HEK293 (cell line): ENCODE measurements at regions not wholly inside any gene's neighbourhood (a gene's known extent, or its start where the extent isn't known, plus 50 kb on each side); places are given as distances from the start of the nearest gene placed in this dataset.

Experiments
- CTCF ChIA-PET: fragments of 350-600 bp; formaldehyde crosslinking; extraction: SDS; loops from one replicate; lab custom pipeline; 2021; ENCODE audit warnings: antibody characterized with exemption; lab: Yijun Ruan, JAX
- POLR2A ChIA-PET: fragments of 300-600 bp; formaldehyde crosslinking; extraction: SDS; loops from one replicate; lab custom pipeline; 2020; ENCODE audit warnings: antibody characterized with exemption, inconsistent platforms; lab: Yijun Ruan, JAX
- H3K27ac ChIP-seq: fragments of 200-500 bp; sonication (Bioruptor generic); 2 replicates; pipeline ENCODE4 v1.5.1; 2014; ENCODE audit warnings: low read depth, low read length, control low read depth, inconsistent platforms; ENCODE audit errors: extremely low read depth
- H3K36me3 ChIP-seq, 2 experiments: fragments of 200-500 bp in 1 of 2; sonication (Bioruptor generic) in 1 of 2; 1 replicate in 1 of 2; 2 replicates in 1 of 2; pipeline ENCODE4 v1.5.1; 2014 to 2017; ENCODE audit warnings: inconsistent platforms in 2 of 2, low read length in 2 of 2; ENCODE audit not compliant: control insufficient read depth in 2 of 2, insufficient read depth in 1 of 2
- H3K4me1 ChIP-seq: fragments of 200-500 bp; sonication (Bioruptor generic); 2 replicates; pipeline ENCODE4 v1.5.1; 2014; ENCODE audit warnings: mild to moderate bottlenecking, low read length, inconsistent platforms; ENCODE audit not compliant: control insufficient read depth, insufficient read depth
- H3K4me3 ChIP-seq: 2 replicates; pipeline ENCODE4 v1.5.1; 2011; ENCODE audit warnings: low read depth, mild to moderate bottlenecking, control low read depth, low read length, moderate library complexity
- H3K9me3 ChIP-seq: fragments of 200-500 bp; sonication (Bioruptor generic); 2 replicates; pipeline ENCODE4 v1.5.1; 2014; ENCODE audit warnings: low read depth, low read length, inconsistent platforms; ENCODE audit not compliant: control insufficient read depth, insufficient read depth
- GLIS1 ChIP-seq: fragments of 450-650 bp; formaldehyde crosslinking; IDR thresholded peaks from 2 replicates; pipeline ENCODE4 v1.5.1; 2016; ENCODE audit warnings: missing biosample characterization, missing genetic modification characterization
- KLF10 ChIP-seq: fragments of 450-650 bp; IDR thresholded peaks from 2 replicates; pipeline ENCODE4 v1.5.1; 2018; ENCODE audit warnings: missing biosample characterization, mild to moderate bottlenecking, missing genetic modification characterization
- KLF16 ChIP-seq: fragments of 450-650 bp; formaldehyde crosslinking; IDR thresholded peaks from 2 replicates; pipeline ENCODE4 v1.5.1; 2017; ENCODE audit warnings: missing biosample characterization, missing genetic modification characterization
- KLF9 ChIP-seq: fragments of 450-650 bp; formaldehyde crosslinking; IDR thresholded peaks from 2 replicates; pipeline ENCODE4 v1.5.1; 2016; ENCODE audit warnings: missing biosample characterization, missing genetic modification characterization, low read depth
- OSR2 ChIP-seq: fragments of 450-650 bp; formaldehyde crosslinking; IDR thresholded peaks from 2 replicates; pipeline ENCODE4 v1.5.1; 2016; ENCODE audit warnings: missing biosample characterization, missing genetic modification characterization
- SALL2 ChIP-seq: fragments of 450-650 bp; formaldehyde crosslinking; IDR thresholded peaks from 2 replicates; pipeline ENCODE4 v1.5.0; 2017; ENCODE audit warnings: missing biosample characterization, mild to moderate bottlenecking, missing genetic modification characterization, borderline replicate concordance
- SCRT2 ChIP-seq: fragments of 450-650 bp; formaldehyde crosslinking; IDR thresholded peaks from 2 replicates; pipeline ENCODE4 v1.5.1; 2016; ENCODE audit warnings: missing biosample characterization, missing genetic modification characterization
- SETDB1 ChIP-seq: IDR thresholded peaks from one replicate; pipeline ENCODE4 v1.6.1; 2017; ENCODE audit warnings: mild to moderate bottlenecking, low read length, moderate library complexity, mixed read lengths; ENCODE audit not compliant: insufficient read length
- ZBTB17 ChIP-seq: fragments of 450-650 bp; formaldehyde crosslinking; IDR thresholded peaks from 2 replicates; pipeline ENCODE4 v1.5.1; 2016; ENCODE audit warnings: missing biosample characterization, missing genetic modification characterization
- ZIC2 ChIP-seq: fragments of 450-650 bp; formaldehyde crosslinking; IDR thresholded peaks from 2 replicates; pipeline ENCODE4 v1.5.1; 2016; ENCODE audit warnings: missing biosample characterization, missing genetic modification characterization
- ZNF10 ChIP-seq: fragments of 450-650 bp; formaldehyde crosslinking; IDR thresholded peaks from 2 replicates; pipeline ENCODE4 v1.5.1; 2017; ENCODE audit warnings: missing biosample characterization, missing genetic modification characterization
- ZNF138 ChIP-seq: fragments of 450-650 bp; formaldehyde crosslinking; IDR thresholded peaks from 2 replicates; pipeline ENCODE4 v1.5.1; 2016; ENCODE audit warnings: missing biosample characterization, missing genetic modification characterization, borderline replicate concordance
- ZNF202 ChIP-seq: fragments of 450-650 bp; formaldehyde crosslinking; IDR thresholded peaks from 2 replicates; pipeline ENCODE4 v1.5.1; 2016; ENCODE audit warnings: missing biosample characterization, missing genetic modification characterization, borderline replicate concordance
- ZNF214 ChIP-seq: fragments of 450-650 bp; formaldehyde crosslinking; IDR thresholded peaks from 2 replicates; pipeline ENCODE4 v1.5.1; 2017; ENCODE audit warnings: missing biosample characterization, mild to moderate bottlenecking, missing genetic modification characterization, borderline replicate concordance
- ZNF292 ChIP-seq: fragments of 450-650 bp; formaldehyde crosslinking; IDR thresholded peaks from 2 replicates; pipeline ENCODE4 v1.5.1; 2016; ENCODE audit warnings: low read depth, missing biosample characterization, missing genetic modification characterization, borderline replicate concordance
- ZNF423 ChIP-seq: fragments of 450-650 bp; formaldehyde crosslinking; IDR thresholded peaks from 2 replicates; pipeline ENCODE4 v1.5.1; 2016; ENCODE audit warnings: missing biosample characterization, missing genetic modification characterization
- ZNF501 ChIP-seq: fragments of 450-650 bp; formaldehyde crosslinking; IDR thresholded peaks from 2 replicates; pipeline ENCODE4 v1.5.1; 2016; ENCODE audit warnings: missing biosample characterization, missing genetic modification characterization
- ZNF530 ChIP-seq: fragments of 450-650 bp; formaldehyde crosslinking; IDR thresholded peaks from 2 replicates; pipeline ENCODE4 v1.5.1; 2016; ENCODE audit warnings: low read depth, missing biosample characterization, missing genetic modification characterization
- ZNF571 ChIP-seq: fragments of 450-650 bp; formaldehyde crosslinking; IDR thresholded peaks from 2 replicates; pipeline ENCODE4 v1.5.0; 2017; ENCODE audit warnings: missing biosample characterization, missing genetic modification characterization
- ZNF626 ChIP-seq: fragments of 450-650 bp; sonication (Bioruptor Pico); formaldehyde crosslinking; IDR thresholded peaks from 2 replicates; pipeline ENCODE4 v1.5.1; 2018; ENCODE audit warnings: missing biosample characterization, missing genetic modification characterization, inconsistent platforms
- ZNF707 ChIP-seq: fragments of 450-650 bp; formaldehyde crosslinking; IDR thresholded peaks from 2 replicates; pipeline ENCODE4 v1.5.1; 2016; ENCODE audit warnings: missing biosample characterization, missing genetic modification characterization
- ZNF785 ChIP-seq: fragments of 450-650 bp; formaldehyde crosslinking; IDR thresholded peaks from 2 replicates; pipeline ENCODE4 v1.5.1; 2016; ENCODE audit warnings: missing biosample characterization, missing genetic modification characterization
- TF ChIP-seq, protein P1 (sequence below): fragments of 450-650 bp; formaldehyde crosslinking; IDR thresholded peaks from 2 replicates; pipeline ENCODE4 v1.5.1; 2016; ENCODE audit warnings: missing biosample characterization, missing genetic modification characterization
- TF ChIP-seq, protein P2 (sequence below): fragments of 450-650 bp; formaldehyde crosslinking; IDR thresholded peaks from 2 replicates; pipeline ENCODE4 v1.5.1; 2016; ENCODE audit warnings: missing biosample characterization, missing genetic modification characterization
- TF ChIP-seq, protein P3 (sequence below): fragments of 450-650 bp; formaldehyde crosslinking; IDR thresholded peaks from 2 replicates; pipeline ENCODE4 v1.5.1; 2016; ENCODE audit warnings: missing biosample characterization, missing genetic modification characterization
- TF ChIP-seq, protein P4 (sequence below): fragments of 450-650 bp; formaldehyde crosslinking; IDR thresholded peaks from 2 replicates; pipeline ENCODE4 v1.5.1; 2016; ENCODE audit warnings: missing biosample characterization, missing genetic modification characterization

GRCh38 chr5:155276231-155276630 is 262.7 kb downstream of the KIF4B start:
- no peak for TF ChIP-seq SCRT2 (tag by site-specific recombination)
- TF ChIP-seq ZNF10 (tag by site-specific recombination): no peak
- TF ChIP-seq ZNF707: no peak
- TF ChIP-seq ZNF501 (tag by site-specific recombination): no peak
- no peak for TF ChIP-seq OSR2 (tag by site-specific recombination)
- TF ChIP-seq ZNF138 (tag by site-specific recombination): no peak
- no peak for TF ChIP-seq ZNF571 (tag by site-specific recombination)
- TF ChIP-seq ZNF202 (tag by site-specific recombination): no peak
- Histone ChIP-seq H3K4me1 (no peaks in the 10 kb centered on the region), H3K9me3 (no peaks in the 10 kb centered on the region), H3K27ac (no peak overlapping the region), H3K36me3 (no peaks in the 10 kb centered on the region), H3K4me3 (no peak overlapping the region)
- CTCF ChIA-PET: interaction anchor here (0.6 kb wide), 1 partner anchor 1443 kb away, joined by 3 read pairs; no protein-coding TSS in a partner anchor
- POLR2A ChIA-PET: no interaction called here

DNA sequence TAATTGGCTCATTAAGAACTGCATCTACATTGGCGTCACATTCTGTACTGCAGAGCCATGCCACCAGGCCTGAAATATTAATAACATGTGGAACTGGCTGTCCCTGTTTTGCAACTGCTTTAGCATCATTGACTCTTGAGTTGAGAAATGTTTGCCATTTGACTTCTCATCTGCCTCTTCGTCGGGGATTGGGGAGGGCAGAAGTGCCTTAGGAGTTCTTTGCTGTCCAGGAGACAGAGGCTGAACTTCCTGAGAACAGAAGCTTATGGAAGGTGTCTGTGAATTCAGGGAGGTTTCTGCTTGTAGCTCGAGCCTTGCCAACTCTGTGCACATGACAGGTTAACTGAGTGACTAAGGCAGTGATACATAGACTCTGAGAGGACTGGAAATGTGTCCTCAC is 265.0 kb downstream of the KIF4B start:
- H3K9me3 ChIP-seq: no peaks in the 10 kb centered on the region
- CTCF ChIA-PET: interaction anchor here (1.4 kb wide), 1 partner anchor 17 kb away, joined by 4 read pairs; no protein-coding TSS in a partner anchor
- H3K4me1 ChIP-seq: no peaks in the 10 kb centered on the region
- H3K36me3 ChIP-seq: no peaks in the 10 kb centered on the region
- TF ChIP-seq GLIS1 (tag by site-specific recombination) (no peak), ZNF214 (tag by site-specific recombination) (no peak), SALL2 (tag by site-specific recombination) (no peak), ZNF423 (tag by site-specific recombination) (no peak), ZNF530 (tag by site-specific recombination) (no peak), ZIC2 (no peak), KLF16 (tag by site-specific recombination) (no peak), KLF10 (tag by site-specific recombination) (no peak), ZNF626 (no peak), ZBTB17 (tag by site-specific recombination) (no peak), ZNF292 (tag by site-specific recombination) (no peak), ZNF785 (no peak), SETDB1 (no peak), ZNF571 (tag by site-specific recombination) (no peak), KLF9 (tag by site-specific recombination) (no peak)
- TF ChIP-seq, protein P1, sequence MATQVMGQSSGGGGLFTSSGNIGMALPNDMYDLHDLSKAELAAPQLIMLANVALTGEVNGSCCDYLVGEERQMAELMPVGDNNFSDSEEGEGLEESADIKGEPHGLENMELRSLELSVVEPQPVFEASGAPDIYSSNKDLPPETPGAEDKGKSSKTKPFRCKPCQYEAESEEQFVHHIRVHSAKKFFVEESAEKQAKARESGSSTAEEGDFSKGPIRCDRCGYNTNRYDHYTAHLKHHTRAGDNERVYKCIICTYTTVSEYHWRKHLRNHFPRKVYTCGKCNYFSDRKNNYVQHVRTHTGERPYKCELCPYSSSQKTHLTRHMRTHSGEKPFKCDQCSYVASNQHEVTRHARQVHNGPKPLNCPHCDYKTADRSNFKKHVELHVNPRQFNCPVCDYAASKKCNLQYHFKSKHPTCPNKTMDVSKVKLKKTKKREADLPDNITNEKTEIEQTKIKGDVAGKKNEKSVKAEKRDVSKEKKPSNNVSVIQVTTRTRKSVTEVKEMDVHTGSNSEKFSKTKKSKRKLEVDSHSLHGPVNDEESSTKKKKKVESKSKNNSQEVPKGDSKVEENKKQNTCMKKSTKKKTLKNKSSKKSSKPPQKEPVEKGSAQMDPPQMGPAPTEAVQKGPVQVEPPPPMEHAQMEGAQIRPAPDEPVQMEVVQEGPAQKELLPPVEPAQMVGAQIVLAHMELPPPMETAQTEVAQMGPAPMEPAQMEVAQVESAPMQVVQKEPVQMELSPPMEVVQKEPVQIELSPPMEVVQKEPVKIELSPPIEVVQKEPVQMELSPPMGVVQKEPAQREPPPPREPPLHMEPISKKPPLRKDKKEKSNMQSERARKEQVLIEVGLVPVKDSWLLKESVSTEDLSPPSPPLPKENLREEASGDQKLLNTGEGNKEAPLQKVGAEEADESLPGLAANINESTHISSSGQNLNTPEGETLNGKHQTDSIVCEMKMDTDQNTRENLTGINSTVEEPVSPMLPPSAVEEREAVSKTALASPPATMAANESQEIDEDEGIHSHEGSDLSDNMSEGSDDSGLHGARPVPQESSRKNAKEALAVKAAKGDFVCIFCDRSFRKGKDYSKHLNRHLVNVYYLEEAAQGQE: no peak
- TF ChIP-seq, protein P2, sequence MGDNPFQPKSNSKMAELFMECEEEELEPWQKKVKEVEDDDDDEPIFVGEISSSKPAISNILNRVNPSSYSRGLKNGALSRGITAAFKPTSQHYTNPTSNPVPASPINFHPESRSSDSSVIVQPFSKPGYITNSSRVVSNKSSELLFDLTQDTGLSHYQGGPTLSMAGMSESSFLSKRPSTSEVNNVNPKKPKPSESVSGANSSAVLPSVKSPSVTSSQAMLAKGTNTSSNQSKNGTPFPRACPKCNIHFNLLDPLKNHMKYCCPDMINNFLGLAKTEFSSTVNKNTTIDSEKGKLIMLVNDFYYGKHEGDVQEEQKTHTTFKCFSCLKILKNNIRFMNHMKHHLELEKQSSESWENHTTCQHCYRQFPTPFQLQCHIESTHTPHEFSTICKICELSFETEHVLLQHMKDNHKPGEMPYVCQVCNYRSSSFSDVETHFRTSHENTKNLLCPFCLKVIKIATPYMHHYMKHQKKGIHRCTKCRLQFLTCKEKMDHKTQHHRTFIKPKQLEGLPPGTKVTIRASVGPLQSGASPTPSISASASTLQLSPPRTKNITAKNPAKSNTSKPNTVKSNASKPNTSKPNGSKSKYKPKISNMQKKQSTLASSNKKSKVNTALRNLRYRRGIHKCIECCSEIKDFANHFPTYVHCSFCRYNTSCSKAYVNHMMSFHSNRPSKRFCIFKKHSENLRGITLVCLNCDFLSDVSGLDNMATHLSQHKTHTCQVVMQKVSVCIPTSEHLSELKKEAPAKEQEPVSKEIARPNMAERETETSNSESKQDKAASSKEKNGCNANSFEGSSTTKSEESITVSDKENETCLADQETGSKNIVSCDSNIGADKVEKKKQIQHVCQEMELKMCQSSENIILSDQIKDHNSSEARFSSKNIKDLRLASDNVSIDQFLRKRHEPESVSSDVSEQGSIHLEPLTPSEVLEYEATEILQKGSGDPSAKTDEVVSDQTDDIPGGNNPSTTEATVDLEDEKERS (tag by site-specific recombination): no peak
- TF ChIP-seq, protein P3, sequence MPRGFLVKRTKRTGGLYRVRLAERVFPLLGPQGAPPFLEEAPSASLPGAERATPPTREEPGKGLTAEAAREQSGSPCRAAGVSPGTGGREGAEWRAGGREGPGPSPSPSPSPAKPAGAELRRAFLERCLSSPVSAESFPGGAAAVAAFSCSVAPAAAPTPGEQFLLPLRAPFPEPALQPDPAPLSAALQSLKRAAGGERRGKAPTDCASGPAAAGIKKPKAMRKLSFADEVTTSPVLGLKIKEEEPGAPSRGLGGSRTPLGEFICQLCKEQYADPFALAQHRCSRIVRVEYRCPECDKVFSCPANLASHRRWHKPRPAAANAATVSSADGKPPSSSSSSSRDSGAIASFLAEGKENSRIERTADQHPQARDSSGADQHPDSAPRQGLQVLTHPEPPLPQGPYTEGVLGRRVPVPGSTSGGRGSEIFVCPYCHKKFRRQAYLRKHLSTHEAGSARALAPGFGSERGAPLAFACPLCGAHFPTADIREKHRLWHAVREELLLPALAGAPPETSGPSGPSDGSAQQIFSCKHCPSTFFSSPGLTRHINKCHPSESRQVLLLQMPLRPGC (tag by site-specific recombination): no peak
- TF ChIP-seq, protein P4, sequence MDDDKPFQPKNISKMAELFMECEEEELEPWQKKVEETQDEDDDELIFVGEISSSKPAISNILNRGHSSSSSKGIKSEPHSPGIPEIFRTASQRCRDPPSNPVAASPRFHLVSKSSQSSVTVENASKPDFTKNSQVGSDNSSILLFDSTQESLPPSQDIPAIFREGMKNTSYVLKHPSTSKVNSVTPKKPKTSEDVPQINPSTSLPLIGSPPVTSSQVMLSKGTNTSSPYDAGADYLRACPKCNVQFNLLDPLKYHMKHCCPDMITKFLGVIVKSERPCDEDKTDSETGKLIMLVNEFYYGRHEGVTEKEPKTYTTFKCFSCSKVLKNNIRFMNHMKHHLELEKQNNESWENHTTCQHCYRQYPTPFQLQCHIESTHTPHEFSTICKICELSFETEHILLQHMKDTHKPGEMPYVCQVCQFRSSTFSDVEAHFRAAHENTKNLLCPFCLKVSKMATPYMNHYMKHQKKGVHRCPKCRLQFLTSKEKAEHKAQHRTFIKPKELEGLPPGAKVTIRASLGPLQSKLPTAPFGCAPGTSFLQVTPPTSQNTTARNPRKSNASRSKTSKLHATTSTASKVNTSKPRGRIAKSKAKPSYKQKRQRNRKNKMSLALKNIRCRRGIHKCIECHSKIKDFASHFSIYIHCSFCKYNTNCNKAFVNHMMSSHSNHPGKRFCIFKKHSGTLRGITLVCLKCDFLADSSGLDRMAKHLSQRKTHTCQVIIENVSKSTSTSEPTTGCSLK (tag by site-specific recombination): no peak
- H3K4me3 ChIP-seq: no peak overlapping the region
- POLR2A ChIA-PET: no interaction called here
- H3K27ac ChIP-seq: no peak overlapping the region
